ENCODE measurements at regions not wholly inside any gene's neighbourhood (a gene's known extent, or its start where the extent isn't known, plus 50 kb on each side); places are given as distances from the start of the nearest gene placed in this dataset.

DNA sequence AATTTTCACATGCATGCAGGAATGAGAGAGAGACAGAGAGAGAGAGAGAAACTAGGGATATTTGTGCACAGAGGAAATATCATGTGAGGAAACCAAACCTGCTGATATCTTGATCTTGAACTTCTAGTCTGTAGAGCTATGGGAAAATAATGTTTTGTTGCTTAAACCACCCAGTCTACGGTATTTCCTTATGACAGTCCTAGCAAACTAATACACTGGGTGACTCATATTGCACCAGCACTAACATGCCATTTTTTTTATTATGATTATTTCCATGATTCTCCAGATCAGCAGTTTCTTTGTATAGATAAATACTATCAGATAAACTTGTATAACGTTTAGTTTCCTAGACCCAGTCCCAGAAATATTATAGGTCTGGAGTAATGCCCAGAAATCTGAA is 1259.0 kb downstream of the ZPLD1 start:
- DNase-seq, result no peak

- DNase-seq, result no peak
Measured at GRCh38 chr3:103698646-103699045, 1263.8 kb downstream of the ZPLD1 start.

DNA sequence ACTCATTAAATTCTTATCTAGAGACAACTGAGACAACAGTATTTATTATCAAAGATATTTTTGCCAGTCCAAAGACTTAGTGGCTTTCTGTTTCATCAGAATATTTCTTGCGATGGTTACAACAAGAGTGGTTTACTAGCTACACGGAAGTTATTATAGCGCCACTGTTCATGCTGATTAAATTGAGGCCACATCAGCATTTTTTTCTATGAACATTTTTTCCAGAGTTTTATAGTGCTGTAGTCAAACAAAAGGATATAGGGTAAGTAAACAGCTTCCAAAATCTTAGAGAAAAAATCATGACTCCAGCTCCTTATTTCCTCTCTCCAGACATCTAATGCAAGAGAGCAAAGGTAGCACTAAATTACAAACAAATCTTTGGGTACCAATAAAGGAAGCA is 1264.4 kb downstream of the ZPLD1 start:
- DNase-seq, result no peak

DNA sequence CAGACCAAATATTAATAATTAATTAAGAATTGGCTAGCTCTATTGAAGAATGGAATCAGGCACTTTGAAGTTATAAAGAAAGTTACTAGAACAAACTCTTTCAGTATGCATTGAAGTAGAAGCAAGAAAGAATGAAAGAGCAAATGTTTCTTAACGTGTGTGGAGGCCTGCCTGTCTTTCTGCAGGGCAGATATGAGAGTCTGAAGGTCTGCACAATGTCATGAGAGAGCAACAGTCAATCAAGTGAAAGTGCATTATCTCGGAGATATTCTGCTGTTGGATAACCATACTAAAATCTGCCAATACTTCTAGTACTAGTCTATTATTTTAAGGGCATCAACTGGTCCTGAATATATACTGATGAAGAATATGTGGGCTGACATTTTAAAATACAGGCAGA is 1270.8 kb downstream of the ZPLD1 start:
- DNase-seq, result no peak

DNA sequence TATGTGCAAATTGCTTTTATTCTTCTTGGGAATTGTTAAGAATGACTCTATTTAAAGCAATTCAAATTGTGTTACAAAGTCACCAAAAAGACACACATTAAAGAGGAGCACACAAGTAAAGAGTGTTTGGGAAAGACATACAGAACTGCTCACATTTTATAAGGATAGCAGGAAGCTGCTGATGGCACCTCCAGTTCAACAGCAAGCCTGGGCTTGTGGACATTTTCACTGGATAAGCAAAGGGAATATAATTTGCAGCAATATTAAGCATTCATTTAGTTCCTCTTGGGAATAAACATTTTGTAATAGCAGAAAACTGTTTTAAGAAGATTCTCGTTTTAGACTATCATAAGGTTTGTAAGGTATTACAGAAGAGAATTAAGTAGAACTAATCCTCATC is 1271.9 kb downstream of the ZPLD1 start:
- DNase-seq, result no peak

GRCh38 chr3:103711670-103712069 is 1276.9 kb downstream of the ZPLD1 start:
- DNase-seq, result no peak

DNA sequence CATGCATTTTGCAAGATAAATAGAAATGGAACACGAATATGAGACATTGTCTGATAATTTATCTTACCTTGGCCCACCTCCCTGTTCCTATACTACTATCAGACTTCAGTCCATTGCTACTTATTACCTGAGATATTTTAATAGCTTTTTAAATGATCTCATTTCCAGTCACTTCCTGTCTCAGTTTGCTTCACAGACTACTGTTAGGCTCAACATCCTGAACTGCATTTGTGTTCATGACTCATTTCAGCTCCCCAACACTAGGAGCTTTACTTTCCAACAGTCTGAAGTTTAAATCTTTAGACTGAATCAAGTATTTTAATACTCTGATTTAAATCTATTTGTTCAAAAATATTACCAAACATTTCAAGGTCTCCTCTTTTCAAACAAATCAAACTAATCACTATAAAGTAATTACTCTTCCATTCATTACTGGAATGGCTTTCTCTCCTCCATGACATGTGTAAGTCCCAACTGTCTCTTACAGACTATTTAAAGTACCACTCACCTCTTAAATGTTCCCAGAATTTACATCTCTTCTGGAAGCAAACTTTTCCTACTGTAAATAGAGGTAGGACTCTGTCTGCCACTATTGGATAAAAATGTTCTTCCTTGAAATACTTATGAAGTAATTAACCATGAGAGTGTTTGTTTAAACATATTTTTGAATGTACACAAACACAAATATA is 1277.6 kb downstream of the ZPLD1 start:
- peak; percentile 2 for DNase-seq

DNA sequence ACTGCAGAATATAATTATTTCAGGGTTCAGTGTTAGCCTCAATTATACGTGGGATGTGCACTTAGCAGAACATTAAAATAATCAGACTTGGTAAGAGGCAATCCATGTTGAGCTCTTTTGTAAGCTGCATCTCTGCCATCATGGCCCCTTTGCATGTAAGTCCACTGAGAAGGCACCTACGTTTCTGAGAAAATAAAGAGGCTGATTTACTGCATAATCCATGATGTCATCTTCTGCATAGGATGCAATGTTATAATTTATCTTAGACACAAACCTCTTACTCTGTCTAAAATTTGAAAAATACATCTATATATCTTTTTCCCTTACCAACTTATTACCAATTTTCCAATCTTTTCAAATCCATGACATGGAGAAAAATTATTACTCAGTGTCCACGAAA is 1294.7 kb downstream of the ZPLD1 start:
- DNase-seq, result no peak

DNA sequence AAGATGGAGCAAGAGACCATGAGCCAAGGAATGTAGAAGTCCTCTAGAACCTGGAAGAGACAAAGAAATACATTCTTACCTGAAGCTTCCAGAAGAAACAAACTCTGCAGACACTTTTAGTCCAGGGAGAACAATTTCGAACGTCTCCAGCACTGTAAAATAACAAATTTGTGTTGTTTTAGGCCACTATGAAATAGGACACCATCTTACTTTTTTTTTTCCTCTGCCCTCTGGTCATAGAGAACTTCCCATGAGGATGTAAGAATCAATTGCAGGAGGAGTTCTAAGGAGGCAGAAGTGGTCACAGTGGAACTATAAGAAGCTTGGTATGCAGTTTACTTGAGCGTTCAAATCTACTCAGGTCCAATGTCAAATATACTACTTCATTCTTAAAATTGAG is 1295.9 kb downstream of the ZPLD1 start:
- DNase-seq, result no peak

DNA sequence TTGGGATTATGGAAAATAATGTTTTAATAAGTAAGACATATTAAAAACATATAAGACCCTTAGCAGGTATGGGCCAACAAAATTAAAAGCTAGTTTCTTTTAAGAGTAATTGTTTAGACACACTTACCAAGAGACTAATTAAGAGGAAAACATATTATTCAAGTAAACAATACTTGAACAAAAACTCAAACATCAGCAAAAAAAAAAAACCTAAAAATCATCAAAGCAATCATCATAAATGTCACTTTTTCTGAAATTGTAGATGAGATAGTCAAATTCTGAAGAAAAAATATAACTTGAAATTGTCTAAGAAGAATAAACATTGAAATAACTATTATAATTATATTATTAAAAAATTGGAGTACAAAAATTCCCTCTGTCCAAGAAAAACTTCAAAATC is 1318.2 kb downstream of the ZPLD1 start:
- no peak for DNase-seq

DNA sequence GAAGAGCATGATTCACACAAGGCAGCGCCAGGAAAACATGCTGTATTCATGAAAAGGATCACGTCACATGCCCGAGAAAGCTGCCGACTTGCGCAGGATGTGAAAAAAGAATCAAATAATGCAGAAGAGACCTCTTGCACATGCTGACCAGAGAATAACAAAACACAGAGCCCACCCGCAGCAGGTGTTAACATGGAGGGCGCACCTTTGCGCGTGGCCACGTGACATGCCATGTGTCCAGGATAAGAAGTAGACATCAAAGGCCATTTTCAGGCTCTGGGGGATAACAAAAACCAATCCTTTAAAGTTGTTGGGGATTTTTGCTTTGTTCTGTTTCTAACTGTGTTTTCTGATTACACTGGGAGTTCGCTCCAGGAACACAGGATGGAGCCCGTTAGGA is 1332.8 kb downstream of the ZPLD1 start:
- DNase-seq, result no peak

DNA sequence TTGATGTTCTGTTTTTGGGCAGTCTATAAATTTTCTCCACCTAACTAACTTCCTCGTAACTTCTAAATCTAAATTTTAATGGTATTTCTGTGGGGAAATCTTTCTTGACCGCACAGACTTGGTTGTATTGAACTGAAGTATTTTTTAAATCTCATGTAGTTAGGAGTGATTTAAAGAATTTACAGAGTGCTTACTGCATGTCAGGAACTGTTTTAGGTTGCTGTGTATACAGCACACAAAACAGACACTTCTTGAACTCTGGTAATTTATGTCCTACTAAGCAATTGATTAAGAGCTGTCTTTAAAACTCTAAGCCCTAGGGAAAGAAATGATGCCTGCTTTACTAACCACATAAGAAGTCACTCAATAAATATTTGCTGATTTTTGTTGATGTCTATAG is 1350.2 kb downstream of the ZPLD1 start:
- DNase-seq, result no peak

GRCh38 chr3:103785537-103785936 is 1350.7 kb downstream of the ZPLD1 start:
- no peak for DNase-seq

GRCh38 chr3:103786296-103786695 is 1351.5 kb downstream of the ZPLD1 start:
- DNase-seq, result no peak

DNA sequence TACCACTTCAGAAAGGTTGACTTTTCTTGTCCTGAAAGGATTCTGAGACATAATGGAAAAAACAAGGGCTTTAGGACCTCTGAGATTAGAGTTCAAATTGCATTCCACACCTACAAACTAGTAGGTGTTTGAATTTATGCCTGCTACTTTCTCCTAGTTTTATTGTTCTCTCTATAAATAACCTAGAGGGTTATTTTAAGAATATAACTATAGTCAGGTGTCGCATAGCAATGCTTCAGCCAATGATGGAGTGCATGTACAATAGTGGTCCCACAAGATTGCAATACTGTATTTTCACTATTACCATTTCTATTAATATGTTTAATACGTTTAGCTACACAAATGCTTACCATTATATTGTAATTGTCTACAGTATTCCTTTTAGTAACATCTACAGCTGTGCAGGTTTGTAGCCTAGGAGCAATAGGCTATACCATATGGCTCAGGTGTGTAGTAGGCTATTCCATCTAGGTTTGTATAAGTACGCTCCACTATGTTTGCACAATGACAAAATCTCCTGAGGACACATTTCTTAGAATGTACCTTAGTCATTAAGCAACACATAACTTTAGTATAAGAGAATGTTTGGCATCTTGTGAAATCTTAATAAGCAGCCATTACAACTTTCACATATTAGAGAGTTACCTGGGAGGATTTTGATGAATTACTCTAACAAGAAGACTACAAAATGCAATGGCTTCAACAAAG is 1352.5 kb downstream of the ZPLD1 start:
- no peak for DNase-seq

- DNase-seq, result no peak
Measured at GRCh38 chr3:103787879-103788278, 1353.1 kb downstream of the ZPLD1 start.

DNA sequence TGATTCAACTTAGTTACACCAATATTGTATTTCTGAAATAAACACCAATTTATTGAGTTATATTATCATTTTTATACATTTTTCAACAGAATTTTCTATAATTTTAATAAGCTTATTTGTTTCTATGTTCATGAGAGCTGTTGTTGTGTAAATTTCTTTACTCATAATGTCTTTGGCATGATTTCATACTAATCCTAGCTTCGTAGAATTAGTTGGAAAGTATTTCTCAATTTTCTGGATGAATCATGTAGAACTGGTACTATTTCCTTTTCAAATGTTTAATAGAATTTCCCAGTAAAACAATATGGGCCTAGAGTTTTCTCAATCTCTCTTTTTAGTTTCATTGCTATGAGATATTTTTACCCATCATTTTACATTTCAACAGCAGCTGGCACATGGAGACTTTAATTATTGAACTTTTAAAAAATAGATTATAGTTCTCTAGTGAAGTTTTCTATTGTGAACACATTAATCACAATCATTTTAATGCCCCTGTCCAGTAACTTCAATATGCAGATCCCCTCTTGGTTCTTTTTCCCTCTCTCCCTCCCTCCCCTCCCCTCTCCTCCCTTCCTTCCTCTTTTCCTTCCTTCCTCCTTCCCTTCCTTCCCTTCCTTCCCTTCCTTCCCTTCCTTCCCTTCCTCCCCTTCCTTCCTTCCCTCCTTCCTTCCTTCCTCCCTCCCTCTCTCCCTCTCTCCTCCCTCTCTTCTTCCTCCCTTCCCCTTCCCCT is 1357.1 kb downstream of the ZPLD1 start:
- DNase-seq, result no peak

DNA sequence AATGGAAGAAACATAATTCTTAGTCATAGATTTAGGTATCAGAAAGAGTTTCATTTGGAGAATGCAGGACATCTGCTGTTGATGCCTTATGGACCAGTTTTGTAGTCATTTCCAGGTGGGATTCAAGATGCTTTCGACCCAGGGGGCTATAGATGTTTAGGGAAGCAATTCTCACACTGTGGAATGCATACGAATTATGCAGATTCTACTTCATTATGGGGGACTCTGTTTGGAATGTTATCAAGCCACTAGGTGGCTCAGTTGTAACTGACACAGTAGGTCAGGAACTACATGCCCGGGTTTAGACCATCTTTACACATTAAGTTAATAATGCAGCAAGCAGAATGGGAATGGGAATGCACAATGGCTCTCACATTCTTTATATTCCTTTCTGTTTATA is 1359.8 kb downstream of the ZPLD1 start:
- no peak for DNase-seq

DNA sequence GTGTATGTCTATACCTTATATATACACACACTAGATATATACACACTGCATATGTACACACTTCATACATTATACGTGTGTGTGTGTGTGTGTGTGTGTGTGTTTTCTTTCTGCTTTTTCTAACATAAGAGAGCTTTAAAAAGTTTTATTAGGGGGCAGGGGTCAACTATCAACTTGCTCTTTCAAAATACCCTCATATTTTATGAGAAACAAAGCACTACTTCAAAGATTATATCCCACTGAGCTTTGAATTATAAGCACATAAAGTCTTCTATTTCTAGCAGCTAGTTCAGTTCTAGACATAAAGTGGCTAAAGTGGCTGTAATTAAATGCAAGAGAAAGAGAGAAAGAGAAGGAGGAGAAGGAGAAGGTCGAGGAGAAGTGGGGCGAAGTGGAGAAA is 1361.3 kb downstream of the ZPLD1 start:
- DNase-seq, result no peak

- no peak for DNase-seq
Measured at GRCh38 chr3:103803787-103804186, 1369.0 kb downstream of the ZPLD1 start.

GRCh38 chr3:103810167-103810566 is 1375.4 kb downstream of the ZPLD1 start:
- no peak for DNase-seq

GRCh38 chr3:103813955-103814354 is 1379.1 kb downstream of the ZPLD1 start:
- DNase-seq, result no peak

DNA sequence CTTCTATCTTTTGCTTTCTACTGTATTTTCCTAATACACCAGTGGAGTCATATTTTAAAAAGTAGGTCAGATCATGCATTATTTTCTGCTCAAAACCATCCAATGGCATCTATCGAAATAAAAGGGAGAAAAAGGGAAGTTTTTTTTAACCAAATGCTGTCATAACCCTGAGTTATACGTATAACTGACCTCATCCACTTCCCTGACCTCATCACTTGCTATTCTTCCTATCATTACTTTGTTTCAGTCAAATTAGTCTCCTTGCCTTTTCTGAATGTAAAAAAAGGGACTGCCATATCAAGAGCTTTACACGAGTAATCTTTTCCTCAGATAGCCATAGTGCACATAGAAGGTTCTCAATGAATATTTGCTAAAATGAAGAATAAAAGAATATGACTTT is 1383.6 kb downstream of the ZPLD1 start:
- DNase-seq, result no peak

GRCh38 chr3:103818800-103819199 is 1384.0 kb downstream of the ZPLD1 start:
- no peak for DNase-seq

Measured in amniotic stem cell (primary cell).